ENCODE measurements at regions not wholly inside any gene's neighbourhood (a gene's known extent, or its start where the extent isn't known, plus 50 kb on each side); places are given as distances from the start of the nearest gene placed in this dataset.
"Not testable (repeated sequence)": the region's sequence is repeated elsewhere in the genome, so short reads cannot be mapped to it uniquely, and the experiment has no call there.

DNA sequence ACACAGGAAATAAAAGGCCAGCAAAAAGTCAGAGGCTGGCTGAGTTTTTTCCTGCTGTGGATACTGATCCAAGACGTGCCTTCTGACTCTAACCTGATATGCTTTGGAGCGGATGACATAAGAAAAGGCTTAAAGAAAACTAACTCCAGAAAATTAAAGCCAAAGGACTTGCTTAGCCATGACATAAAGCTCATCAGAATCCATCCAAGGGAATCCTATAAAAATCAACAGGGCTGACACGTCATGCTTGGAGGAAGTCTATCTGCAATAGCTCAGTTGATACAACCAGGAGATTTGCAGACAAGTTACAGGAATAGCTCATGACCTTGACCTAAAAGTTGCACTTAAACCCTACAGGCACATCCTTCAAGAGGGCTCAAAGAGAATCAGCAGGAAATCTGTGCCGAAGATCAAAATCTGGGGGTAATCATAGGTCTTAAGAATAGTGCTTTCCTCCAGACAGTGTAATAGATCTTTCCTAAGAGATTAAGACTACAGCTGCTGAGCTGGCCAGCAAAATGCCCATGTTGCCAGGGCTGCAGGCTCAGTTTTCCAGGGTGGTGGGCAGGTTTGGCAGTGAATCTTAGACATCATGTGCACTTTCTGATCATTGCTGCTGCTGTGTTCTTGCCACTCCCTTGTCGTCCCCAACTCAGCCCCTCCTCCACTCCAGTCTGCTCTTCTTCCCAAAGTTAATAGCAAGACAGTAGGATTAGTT is 111.5 kb upstream of the SVIL start:
- no peak for DNase-seq

DNA sequence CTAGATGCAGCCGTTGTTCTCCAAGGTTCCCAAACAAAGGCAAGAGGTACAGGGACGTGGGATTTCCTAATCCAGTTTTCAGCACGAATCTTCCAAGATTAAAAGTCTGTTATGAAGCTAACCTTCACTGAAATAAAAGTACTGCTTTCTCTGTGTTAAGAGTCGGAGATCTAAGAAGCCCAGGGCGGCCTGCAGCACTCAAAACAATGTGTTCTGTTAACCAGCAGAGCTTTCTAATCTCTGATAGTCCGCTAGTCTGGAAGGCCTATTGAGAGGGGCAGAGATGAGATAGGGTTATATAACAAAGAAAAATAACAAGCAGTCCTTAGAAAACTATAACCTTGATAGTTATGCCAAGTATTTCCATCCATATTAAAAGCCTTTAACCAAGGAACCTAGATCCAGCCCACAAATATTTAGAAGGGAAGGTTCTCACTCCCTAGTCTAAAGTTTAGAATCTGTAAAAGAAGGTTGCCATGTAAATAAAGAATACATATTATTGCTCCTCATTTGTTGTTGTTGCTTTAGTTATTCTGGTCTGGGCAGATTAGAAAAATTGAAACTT is 106.3 kb upstream of the SVIL start:
- DNase-seq: no peak

DNA sequence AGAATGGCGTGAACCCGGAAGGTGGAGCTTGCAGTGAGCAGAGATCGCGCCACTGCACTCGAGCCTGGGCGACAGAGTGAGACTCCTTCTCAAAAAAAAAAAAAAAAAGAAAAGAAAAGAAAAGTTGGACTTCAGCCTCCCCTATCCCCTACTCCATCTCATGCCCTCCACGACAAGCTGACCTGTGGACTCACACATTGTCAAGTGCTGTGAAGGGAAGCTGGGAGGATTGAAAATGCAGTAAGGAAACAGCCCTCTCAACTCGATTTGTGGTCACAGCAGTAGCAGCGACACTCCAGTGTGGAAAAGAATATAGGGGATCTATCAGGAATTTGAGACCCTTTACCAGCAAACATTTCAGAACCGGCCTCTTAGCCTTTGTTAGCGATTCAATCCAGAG is 103.6 kb upstream of the SVIL start:
- no peak for DNase-seq

DNA sequence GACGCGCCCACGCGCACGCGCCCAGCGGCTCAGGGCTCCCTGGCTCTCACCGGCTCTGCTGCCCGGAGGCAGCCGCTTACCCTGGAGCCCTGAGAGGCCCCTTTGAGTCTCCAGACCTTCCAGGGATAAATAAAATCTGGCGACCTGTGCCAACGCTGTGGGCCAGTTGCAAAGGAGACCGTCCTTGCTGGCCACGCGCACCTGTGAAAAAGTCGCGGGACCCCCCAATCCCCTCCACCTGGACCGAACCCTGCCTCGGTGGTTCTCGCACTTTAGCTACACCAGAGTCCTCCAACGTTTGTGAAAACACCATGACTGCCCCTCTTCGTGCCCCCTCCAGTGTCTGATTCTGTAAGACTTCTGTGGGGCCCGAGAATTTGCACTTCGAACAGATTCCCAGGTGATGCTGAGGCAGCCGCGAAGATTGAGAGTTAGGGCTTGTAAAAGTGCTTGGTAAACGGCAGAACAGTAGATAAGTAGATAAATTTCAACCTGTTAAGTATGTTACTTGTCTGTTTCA is 102.4 kb upstream of the SVIL start:
- DNase-seq: no peak

DNA sequence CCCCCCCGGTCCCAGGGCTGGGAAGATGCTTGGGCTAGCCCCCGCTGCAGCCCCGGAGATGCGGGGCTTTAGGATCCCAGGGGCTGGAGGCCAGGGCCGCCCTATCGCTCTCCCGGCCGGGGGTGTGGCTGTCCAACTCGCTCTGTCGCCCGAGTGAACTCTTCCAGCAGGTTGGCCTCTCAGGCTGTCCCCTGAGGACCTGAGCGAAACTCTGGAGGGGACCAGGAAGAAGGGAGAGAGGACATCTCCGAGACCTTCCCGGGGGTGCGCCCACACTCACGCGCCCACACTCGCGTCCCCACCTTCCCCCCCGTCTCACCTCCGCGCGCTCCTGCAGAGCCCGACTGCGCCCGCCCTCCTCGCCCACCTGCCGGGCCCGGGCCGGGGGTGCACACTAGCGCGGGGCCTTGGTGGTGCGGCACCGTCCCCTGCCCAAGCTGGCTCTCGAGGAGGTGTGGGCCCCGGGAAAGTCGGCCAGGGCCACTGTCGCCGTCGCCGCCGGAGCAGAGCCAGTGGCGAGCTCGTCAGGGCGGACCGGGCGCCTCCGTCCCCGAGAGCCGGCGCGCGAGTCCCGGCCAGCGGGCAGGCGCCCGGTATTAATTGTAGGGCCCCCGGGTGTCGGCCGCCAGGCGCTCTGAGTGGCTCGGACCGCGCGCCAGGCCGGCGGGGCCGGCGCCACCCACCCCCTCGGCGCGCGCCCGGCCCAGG is 101.7 kb upstream of the SVIL start:
- no peak for DNase-seq

DNA sequence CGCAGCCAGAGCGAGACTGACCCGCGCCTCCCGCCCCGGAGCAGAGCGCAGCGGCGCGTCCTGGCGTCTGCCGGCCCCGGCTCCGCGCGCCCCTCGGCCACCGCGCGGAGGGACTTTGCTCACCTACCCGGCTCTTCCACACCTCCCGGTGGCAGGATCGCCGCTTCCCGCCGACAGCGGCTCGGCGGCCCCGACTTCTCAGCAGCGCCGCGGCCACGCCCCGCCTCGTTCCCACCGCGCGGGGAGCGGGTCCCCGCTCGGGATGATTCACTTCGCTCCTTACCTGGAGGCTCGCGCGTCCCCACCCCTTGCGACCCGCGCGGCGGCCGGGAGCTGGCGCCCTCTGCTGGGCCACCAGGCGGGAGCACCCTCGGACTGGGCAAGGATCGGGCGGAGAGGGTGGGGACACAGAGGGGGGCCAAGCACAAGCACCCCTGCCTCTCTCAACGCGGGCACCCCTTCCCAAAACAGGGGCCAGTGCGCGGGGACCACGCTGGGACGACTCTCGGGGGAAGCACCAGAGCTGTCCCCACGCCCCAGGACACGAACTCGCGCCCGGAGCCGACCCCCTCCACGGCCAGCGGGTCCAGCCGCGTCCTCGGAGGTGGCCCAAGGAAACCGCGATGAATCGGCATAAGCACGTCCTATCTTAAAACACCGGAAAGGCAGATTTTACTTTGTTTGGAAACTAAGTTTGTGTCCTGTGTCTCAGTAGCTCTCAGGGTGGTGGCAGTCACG is 101.0 kb upstream of the SVIL start:
- DNase-seq: peak; percentile 17

DNA sequence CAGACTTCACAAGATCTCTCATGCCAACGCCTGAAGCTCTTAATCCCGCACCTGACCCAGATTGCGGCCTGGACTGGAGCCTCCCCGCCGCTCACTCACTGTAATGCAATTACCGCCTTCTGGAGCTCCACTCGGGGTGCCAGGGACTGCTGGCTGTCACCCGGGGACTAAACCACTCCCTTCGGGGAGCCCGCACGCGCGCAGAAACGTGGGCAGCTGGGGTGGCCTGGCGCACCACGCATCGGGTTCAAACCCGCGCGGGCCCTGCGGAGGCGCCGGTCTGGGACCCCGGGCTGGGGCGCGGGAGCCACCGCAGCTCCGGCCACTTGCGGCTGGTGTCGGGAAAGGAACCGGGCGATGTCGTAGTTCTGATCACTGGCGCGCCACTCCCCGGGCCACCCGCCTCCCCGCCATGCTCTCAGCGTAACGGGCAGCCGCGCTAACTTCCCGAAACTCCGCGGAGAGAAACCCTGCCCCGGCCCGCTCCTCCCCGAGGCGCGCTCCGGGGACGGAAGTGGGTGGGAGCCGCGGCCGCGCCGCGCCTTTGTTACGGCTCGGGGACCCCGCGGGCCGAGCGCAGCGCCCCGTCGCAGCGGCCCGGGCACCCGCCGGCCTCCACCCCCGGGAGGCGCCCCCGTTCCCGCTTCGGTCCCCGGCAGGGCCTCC is 100.3 kb upstream of the SVIL start:
- DNase-seq: no peak

DNA sequence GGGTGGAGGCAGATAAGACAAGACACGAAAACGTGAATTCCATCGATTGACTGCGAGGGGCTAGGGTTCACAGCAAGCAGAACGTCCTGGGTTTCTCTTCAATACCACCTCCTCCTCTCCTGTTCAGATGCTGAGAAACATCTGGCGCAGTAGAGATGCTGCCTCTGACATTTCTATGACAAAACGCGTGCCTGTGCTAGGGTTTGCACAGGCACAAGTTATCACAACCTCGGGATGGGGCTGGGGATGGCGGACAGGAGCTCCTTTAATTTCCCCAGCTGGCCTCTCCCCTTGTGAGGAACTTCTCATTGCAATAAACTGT is 99.8 kb upstream of the SVIL start:
- DNase-seq: no peak

DNA sequence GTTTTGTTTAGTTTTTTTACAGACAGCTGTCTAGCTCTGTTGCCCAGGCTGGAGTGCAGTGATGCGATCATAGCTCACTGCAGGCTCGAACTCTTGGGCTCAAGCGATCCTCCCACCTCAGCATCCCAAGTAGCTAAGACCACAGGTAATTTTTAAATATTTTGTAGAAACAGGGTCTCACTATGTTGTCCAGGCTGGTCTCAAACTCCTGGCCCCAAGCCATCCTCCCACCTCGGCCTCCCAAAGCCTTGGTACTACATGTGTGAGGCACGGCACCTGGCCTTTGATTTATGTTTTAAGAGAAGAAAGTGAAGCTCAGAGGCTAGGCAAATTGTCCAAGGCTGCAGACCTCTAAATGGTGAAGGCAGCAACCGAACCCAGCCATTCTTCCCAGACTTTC is 98.6 kb upstream of the SVIL start:
- no peak for DNase-seq

DNA sequence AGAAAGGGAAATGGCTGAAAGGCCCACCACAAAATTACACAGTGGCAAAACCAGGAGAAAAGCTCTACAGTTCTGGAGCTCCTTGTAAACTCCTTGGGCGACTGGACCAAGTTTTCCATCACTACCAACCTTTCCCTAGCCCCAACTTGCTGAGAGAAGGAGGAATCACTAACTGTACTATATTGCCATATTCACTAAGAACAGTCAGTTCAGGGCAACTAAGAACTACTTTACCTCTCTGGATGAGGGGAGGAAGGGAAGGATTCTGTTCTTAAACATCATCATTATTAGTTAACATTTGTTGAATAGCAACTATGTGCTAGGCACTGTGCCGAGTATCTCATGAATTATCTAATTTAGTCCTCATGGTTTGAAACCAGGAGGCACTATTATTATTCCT is 98.1 kb upstream of the SVIL start:
- DNase-seq: no peak

DNA sequence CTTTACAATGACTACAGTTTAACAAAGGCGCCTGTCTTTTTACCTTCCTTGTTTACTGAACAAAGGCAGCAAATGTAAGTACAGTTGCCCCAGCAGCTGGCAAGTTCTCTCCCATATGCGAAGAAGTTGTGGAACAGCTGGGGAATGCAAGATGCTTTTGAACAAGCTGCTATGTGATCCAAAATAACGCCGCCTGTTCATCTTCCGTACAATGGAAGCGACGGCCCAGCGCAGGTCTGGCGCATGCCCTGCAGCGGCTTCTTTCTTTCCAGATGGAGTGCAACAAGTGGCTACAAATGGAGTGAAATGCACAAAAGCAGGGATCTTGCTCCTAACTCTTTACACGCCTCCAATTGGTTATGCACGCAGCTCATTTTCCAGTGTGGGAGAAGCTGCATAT is 97.0 kb upstream of the SVIL start:
- peak; percentile 28 for DNase-seq

DNA sequence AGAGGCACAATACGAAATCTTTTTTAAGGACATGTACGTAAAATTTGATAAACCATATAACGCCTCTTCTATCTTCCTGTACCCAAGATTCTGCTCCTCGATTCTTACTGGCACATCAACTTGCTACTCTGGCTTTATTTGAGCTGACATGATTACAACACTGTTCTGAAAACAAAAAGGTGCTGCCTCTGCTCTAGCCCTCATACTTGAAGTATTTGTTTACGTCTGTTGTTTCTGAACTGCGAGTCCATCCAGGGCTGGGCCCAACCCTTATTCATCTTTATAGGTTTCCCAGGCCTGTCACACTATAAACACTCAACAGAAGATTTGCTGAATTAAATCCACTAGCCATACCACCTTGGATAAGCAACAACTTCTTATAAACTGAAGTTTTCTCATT is 96.2 kb upstream of the SVIL start:
- DNase-seq: no peak

DNA sequence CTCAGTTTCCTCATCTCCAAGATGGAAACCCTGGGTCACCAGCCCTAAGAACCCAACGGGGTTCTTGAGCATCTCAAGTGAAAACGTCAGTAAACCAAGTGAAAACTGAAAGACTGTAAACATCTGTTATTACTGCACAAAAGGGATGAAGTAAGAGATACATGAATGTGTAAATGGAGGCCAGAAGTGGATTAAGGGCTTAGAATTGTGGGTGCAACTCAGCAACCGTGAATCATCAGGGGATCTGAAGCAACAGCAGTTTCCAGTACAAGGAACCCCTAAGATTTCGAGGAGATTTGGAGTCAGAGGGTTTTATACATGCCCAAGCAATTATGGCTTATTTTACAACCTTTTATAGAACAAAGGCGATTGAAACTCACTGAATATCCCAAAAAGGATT is 95.7 kb upstream of the SVIL start:
- DNase-seq: no peak

DNA sequence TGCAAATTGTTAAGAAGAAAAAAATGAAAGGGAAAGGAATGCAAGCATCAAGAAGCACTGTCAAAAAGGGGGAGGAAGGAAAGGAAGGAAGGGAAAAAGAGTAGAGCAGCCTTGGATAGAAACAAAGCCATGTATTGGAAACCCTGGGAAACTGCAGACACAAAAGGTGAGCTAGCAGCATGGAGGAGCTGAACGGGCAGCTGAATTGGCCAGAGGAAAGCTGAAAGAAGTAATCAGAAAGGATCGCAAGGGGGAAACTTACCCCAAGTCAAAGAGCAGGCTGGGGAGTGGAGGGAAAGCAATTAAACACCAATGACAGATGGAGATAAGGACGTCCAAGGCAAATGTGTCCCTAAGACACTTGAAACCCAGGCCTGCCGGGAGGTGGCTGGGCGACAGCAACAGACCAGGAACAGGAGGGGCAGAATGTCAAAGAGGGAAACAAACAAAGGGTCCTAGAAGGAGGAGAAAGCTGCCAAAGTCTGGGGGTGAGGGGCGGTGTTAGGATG is 93.8 kb upstream of the SVIL start:
- no peak for DNase-seq

DNA sequence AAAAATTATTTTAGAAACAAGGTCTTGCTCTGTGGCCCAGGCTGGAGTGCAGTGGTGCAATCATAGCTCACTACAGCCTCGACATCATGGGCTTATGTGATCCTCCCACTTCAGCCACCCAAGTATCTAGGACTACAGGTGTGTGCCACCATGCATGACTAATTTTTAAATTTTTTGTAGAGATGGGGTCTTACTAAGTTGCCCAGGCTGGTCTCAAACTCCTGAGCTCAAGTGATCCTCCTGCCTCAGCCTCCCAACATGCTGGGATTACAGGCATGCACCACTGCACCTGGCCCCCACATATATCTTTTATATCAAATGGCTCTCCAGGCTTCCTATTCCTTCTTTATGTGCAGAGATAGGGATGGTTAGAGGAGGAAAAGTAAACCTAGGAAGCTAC is 91.2 kb upstream of the SVIL start:
- DNase-seq: not testable (repeated sequence)

DNA sequence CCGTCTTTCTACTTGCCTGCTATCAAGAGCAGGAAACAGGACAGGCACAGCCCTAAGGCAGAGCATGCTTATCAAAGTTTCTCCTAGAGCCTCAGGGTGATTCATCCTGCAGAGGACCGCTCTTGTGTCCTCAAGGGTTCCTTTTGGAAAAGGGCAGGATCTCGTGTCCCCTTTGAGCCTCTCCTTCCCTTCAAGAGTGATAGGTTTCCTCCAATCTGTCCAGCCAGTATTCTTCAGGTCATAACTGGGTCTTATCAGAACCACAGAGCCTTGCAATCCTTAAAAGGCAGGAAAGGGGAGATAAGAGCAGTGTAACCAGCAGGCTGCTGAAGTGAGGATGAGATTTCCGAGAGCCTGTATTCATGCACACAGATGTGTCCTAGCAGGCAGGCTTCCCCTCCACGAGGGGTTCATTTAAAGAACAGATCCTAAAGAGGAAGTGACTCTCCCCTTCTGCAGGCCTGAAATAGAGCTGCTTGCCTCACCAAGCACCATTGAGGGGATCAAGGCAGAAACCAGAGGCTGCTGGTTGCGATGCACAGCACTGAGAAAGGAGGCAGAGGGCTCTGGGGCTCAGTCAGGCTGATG is 90.5 kb upstream of the SVIL start:
- DNase-seq: no peak

DNA sequence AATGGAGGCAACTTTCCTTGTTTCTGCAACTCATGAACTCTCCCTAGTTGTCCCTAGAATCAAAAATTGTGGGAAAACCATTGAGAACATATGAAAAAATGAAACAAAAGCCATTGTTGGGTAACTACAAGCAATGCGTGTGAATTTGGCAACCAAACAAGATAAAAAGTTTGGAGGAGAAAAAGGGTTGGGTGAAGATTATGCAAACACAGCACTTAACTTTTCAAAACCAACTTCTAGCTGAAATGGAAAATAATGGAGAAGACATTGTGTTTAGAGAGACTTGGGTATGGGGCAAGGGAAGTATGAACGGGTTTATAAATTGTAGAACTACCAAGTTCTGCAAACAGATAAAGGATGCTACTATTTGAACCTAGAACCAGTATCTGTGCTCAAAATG is 89.0 kb upstream of the SVIL start:
- DNase-seq: no peak

DNA sequence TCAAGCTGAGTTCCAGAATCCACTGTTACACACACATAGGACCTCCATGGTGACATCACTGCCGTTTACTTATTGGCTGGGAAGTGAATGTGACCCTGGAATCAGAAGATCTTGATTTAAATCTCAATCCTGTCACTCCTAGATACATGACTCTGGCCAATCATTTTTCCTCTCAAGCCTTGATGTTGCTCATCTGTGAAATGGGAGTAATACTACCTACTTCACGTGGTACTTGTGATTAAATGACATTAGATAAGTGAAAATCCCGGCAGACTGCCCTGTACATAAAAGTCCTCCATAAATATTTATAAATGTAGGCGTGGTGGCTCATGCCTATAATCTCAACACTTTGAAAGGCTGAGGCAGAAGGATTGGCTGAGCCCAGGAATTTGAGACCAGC is 88.0 kb upstream of the SVIL start:
- DNase-seq: no peak

DNA sequence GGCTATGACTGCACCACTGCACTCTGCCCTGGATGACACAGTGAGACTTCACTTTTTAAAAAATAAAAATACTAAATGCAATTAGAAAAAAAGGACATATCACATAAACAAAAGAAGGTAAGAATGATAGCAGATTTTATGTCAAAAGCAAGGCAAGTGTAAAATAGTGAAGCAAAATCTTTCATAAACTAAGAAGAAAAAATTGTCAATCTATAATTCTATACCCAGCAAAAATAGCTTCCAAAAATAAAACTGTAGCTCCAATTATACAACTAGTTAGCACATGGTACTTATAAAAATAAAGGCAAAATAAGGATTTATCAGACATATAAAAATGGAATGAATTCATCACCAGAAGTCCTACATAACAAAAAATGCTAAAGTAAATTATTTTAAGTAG is 85.4 kb upstream of the SVIL start:
- no peak for DNase-seq

DNA sequence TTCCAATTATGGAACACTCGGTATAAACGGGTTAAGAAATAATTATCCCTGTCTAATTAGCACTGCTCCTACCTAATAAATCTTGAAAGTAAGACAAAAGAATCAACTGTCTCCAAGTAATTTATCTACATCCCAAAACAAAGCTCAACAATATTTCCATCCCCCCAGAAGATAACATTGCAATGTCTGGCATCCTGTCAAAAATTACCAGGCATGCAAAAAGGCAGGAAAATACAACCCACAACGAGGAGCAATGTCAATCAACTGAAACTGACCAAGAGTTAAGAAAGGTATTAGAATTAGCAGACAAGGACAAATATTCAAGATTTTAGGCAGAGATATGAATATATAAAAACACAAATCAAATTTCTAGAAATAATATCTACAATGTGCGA is 84.5 kb upstream of the SVIL start:
- DNase-seq: no peak

DNA sequence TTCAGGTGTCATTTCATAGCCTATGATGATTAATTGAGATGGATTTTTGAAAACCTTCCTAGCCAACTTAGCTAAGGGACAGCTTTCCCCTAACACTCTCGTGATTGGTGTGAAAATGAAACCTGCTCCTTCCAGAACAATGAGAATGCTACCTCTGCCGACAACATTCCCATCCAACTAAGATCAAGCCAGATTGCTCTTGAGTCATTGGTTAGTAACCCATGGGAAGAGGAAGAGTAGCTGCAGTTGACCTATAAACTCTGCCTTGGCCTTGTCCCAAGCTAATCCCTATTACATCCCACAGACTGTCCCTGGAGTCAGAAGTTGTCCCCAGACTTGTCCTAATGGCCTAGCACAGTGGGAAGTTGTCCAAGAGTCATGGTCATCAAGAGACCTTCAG is 80.5 kb upstream of the SVIL start:
- no peak for DNase-seq

DNA sequence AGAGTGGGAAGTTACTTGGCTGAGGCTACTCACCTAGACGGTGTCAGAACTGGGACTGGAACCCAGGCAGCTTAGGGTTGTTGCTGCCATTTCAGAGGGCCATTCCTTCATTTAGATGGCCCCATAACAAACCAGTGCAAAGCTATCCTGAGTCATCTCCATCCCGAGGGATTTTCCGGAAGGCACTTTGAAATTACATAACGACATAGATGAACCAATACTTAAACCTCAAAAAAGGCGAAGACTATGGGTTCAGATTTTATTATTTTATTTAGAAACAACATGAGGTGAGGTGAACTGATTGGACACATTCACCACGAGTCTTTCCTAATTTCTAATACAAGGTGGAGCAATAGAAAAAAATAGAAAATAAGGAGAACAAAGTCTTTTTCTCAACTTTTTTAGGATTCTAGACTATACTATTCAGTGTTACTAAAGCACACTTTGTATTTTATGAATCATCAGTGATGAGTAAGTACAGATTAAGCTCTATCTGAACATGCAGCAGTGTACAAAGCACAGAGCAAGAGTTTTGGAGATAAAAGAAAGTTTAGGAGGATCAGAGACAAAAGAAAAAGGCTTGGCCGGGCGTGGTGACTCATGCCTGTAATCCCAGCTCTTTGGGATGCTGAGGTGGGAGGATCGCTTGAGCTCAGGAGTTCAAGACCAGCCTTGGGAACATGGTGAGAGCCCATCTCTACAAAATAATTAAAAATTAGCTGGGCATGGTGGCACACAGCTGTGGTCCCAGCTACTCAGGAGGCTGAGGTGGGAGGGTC is 79.5 kb upstream of the SVIL start:
- DNase-seq: no peak

Measured in NCI-H446 treated with DMSO at 0.1 percent for 48 hours (cell line).